ENCODE measurements at regions not wholly inside any gene's neighbourhood (a gene's known extent, or its start where the extent isn't known, plus 50 kb on each side); places are given as distances from the start of the nearest gene placed in this dataset.
"Not testable (repeated sequence)": the region's sequence is repeated elsewhere in the genome, so short reads cannot be mapped to it uniquely, and the experiment has no call there.

- no peak for DNase-seq
Measured at GRCh38 chr3:10628891-10629670, 123.7 kb upstream of the ATP2B2 start.

- no peak for DNase-seq
Measured at GRCh38 chr3:10629671-10630040, 124.3 kb upstream of the ATP2B2 start.

DNA sequence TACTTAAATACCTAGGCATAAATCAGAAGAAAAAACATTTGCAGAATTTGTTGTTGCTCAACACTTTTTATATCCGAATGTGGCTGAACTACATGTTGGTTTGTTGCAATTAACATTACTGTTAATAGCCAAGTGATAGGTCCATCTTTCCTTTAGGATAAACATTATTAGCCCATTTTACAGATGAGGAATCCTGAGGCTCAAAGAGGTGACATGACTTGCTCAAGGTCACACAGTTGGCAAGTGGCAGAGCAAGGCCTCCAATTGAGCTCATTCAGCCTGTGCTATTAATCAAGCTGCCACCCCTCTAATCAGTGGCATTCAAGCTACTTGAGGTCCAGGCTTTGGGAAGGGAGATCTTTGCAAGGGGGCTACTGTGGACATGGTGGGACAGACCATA is 125.8 kb upstream of the ATP2B2 start:
- no peak for DNase-seq

DNA sequence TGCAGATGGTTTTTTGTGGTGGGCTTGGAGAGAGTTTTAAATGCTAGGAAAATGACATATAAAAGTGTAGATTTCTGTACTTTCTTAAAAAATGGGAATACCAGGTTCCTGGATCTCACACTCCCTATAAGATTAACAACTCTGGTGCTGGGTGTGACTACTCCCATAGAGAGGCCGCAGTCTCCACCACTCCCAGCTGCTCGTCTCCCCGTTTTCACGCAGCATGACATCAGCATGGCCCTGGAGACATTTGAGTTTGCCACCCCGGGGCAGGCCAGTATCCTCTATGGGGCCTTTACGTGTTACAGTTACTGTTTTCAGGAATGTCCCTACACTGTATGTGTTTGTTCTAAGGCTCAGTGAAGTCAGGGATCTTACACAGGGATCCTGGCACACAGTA is 126.7 kb upstream of the ATP2B2 start:
- DNase-seq = no peak

- no peak for DNase-seq
Measured at GRCh38 chr3:10632741-10633140, 127.4 kb upstream of the ATP2B2 start.

GRCh38 chr3:10635446-10636076 is 130.2 kb upstream of the ATP2B2 start:
- DNase-seq = no peak

- DNase-seq = no peak
Measured at GRCh38 chr3:10637342-10637741, 132.0 kb upstream of the ATP2B2 start.

DNA sequence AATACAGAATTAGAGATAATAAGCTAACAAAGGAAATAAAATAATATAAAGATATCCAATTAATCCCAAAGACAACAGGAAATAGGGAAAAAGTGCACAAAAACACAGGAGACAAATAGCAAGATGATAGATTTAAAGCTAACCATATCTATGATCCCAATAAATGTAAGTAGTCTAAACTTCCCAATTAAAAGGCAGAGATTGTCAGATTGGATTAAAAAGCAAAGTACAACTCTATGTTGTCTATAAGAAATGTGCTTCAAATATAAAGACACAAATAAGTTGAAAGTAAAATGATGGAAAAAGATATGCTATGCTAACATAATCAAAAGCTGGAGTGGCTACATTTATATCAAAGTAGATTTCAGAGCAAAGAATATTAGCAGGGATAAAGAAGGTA is 133.1 kb upstream of the ATP2B2 start:
- no peak for DNase-seq

DNA sequence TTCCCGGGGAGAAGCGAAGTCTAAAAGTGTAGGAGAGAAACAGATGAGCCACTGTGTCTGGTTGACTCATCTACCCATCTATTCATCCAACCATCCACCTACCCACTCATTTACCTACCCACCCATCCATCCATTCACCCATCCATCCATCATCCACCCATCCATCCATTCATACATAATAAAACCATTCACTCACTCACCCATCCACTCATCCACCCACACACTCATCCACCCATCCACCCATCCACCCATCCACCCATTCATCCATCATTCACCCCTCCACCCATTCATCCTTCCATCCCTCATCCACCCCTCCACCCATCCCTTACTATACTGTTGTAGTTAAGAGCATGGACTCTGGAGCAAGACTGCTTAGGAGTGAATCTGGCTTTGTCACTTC is 136.4 kb upstream of the ATP2B2 start:
- DNase-seq = no peak

GRCh38 chr3:10644189-10644588 is 138.8 kb upstream of the ATP2B2 start:
- DNase-seq = no peak

DNA sequence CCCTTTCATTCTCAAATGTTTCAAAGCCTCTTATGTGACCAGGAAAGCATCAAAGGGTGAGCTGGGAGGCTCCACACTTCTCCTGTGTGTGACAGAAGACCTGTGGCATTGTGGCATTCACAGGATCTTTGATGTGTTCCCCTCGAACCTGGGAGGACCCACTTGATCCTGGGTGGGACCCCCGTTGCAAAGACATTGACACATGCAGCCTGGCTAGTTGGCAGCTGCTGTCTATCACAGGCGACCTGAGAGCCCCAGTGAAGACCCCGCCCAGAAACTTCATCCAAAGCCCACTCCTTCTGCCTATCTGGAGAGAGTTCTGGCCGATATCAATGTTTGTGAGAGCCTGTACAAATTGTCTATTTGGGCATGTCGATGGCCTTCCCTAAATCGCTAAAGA is 140.4 kb upstream of the ATP2B2 start:
- DNase-seq = no peak

- DNase-seq = no peak
Measured at GRCh38 chr3:10646531-10647335, 141.3 kb upstream of the ATP2B2 start.

DNA sequence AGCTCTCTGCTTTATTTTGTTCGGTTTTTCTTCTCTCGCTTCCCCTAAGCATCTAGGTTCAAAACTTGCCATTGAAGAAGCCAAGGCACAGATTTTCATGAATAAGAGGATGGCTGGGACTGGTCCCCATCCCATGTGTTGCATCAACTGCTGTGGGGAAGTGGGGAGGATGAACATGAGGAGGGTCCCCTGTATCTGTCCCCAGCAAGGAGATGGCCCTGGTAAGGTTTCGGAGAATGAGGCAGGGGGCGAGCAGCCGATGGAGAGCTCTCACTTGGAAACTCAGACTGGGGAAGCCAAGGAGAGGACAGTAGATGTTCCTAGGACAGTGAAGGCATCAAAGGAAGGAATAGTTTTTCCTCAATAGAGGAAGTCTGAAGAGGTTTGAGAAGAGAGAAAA is 142.0 kb upstream of the ATP2B2 start:
- DNase-seq = no peak

DNA sequence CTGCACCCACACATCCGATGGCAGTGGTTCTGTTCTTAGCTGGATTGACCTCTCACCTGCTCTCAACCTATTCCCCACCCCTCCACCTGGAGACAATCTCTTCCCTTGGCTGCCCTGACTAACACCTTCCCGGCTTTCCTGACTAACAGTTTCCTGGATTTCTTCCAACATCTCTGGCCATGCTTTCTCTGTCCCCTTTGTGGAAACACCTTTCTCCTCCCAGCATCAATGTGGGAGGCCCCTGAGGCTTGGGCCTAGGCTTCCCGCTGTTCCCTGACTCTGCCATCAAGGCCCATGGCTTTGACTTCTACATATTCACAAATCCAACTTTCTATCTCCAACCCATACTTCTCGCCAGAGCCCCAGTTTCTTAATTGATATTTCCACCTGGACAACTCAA is 142.8 kb upstream of the ATP2B2 start:
- no peak for DNase-seq

DNA sequence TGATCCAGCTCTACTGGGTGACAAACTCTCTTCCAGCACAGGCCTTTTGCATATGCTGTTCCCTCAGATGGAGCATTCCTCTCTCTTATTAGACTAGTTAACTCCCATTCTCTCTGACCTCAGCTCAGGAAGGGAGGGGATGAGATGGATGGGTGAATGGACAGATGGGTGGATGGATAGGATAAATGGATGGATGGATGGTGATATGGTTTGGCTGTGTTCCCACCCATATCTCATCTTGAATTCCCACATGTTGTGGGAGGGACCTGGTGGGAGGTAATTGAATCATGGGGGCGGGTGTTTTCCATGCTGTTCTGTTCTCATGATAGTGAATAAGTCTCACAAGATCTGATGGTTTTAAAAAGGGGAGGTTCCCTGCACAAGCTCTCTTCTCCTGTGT is 144.1 kb upstream of the ATP2B2 start:
- not testable (repeated sequence) for DNase-seq

- DNase-seq = no peak
Measured at GRCh38 chr3:10651506-10651905, 146.1 kb upstream of the ATP2B2 start.

GRCh38 chr3:10653241-10653640 is 147.9 kb upstream of the ATP2B2 start:
- DNase-seq = no peak

DNA sequence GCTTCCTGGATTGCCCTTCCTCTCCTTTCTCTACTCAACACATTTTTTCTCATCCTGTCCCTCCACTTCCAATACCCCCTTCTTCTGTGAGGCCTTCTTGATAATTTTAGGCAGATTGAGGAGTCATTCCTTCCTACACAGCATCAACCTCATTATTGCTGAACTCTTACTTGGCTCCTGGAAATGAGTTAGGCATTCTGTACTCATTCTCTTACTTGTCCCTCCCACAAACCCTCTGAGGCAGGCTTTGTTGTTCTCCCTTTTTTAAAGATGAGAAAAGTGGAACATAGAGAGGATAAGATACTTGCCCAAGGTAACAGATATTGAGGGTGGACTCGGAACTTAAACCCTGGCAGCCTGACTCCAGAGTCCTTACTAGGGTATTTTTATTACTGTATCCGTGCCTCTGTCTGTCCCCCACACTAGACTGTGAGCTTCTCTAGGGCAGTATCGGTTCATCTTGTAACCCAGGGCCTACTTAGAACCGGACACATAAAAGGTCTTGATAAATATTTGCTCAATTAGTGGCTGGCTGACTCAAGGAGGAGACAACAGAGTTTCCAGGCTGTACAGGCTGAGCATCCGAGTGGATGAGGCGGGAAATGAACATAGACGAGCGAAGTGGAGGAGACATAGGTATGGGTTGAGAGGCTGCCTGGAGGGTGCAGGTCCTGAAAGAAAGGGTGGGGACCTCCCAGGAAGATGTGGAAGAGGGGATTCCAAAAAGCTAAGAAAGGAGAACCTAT is 148.7 kb upstream of the ATP2B2 start:
- no peak for DNase-seq

GRCh38 chr3:10655105-10655504 is 149.7 kb upstream of the ATP2B2 start:
- no peak for DNase-seq

- DNase-seq = not testable (repeated sequence)
Measured at GRCh38 chr3:10657339-10657738, 152.0 kb upstream of the ATP2B2 start.

GRCh38 chr3:10665592-10665991 is 150.4 kb upstream of the SLC6A11 start:
- no peak for DNase-seq

- peak in 1 of 2 donors; percentile 2 for DNase-seq
Measured at GRCh38 chr3:10666621-10667020, 149.4 kb upstream of the SLC6A11 start.

DNA sequence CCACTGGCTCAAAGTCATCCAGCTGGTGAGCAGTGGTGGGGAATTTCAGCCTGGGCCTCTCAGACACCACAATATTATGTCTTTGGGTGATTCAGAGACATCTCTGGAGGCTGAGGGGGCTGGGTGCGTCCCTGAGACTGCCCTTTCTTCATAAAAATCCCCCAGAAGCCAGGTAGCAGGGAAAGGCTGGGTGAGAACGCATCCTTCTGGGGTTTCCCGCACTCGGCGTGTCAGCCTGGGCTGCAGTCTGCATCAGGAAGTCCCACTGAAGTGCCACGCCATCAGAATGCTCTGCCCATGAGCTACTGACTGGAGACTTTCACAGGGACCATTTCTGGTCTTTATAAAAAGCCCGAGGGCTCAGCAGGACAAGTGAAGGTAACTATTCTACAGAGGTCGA is 148.8 kb upstream of the SLC6A11 start:
- DNase-seq = no peak

Measured in CD4-positive, alpha-beta T cell treated with Interferon alpha-2 for 1 hour (primary cell).